ENCODE measurements at regions not wholly inside any gene's neighbourhood (a gene's known extent, or its start where the extent isn't known, plus 50 kb on each side); places are given as distances from the start of the nearest gene placed in this dataset.
A peak's percentile ranks its signal among the peaks of the same experiment; 100 is the strongest.

DNA sequence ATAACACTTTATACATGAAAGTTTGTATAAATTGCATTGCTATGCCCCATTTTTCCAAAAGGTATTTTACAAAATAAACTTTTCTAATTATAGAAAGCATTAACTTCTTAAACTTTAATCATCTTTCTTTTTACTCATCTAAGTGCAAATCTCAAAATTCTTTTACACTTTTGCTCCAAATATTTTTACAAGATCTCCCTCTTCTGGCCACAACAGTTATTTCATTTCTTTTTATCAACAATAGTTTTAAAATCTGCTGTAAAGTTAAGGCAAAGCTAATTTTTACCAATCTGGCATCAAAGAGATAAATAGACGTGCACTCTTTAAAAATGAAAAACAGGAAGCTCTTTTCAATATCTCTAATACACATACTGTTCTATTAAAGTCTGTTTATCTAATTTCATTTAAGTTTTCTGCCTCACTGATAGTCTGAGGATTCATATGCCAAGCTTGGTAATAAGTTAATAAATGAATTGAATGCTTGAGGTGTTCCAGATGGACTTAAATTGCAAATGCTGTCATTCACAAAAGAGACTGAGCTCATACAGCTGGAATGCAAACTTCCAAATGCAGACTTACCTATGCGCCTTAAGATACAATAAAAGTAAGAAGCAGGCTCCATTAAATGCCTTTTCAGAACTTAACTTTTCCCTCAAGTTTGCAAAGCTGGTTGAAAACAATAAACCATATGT, 583.0 kb upstream of the ATXN8OS start:
- H3K27ac ChIP-seq (replicated peaks): no peak overlapping the region
- H3K4me3 ChIP-seq: no peak overlapping the region
- H3K27me3 ChIP-seq (ENCODE audit: low read depth): no peaks in the 10 kb centered on the region
- H3K9me3 ChIP-seq (replicated peaks): no peaks in the 10 kb centered on the region
- no peak for DNase-seq
- intact Hi-C loops (cut with micrococcal nuclease): no loop called here
- TF ChIP-seq, protein P1, sequence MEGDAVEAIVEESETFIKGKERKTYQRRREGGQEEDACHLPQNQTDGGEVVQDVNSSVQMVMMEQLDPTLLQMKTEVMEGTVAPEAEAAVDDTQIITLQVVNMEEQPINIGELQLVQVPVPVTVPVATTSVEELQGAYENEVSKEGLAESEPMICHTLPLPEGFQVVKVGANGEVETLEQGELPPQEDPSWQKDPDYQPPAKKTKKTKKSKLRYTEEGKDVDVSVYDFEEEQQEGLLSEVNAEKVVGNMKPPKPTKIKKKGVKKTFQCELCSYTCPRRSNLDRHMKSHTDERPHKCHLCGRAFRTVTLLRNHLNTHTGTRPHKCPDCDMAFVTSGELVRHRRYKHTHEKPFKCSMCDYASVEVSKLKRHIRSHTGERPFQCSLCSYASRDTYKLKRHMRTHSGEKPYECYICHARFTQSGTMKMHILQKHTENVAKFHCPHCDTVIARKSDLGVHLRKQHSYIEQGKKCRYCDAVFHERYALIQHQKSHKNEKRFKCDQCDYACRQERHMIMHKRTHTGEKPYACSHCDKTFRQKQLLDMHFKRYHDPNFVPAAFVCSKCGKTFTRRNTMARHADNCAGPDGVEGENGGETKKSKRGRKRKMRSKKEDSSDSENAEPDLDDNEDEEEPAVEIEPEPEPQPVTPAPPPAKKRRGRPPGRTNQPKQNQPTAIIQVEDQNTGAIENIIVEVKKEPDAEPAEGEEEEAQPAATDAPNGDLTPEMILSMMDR (IDR thresholded peaks at IDR 0.05; ENCODE audit: borderline replicate concordance): peak; percentile 11
- H3K4me1 ChIP-seq: no peaks in the 10 kb centered on the region
- H3K36me3 ChIP-seq: no peaks in the 10 kb centered on the region

DNA sequence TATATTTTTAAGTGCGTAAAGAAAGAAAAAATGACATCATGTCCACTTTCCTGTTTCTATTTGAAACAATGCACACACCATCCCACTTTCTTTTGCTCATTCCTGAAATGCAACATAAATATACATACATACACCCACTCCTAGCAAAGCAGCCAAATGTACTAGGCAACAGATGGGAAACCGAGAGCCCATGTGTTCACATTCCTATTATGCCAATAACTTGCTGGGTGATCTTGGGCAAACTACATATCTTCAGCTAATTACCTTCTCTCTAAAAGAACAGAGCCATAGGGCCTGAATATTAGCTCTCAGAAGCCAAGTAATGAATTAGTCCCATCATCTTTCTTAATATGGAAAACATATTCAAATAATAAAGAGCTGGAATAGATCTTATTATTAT, 610.6 kb upstream of the ATXN8OS start:
- DNase-seq: no peak
- TF ChIP-seq, protein P1 (IDR thresholded peaks at IDR 0.05; ENCODE audit: borderline replicate concordance): no peak
- H3K4me3 ChIP-seq: no peak overlapping the region
- H3K27ac ChIP-seq (replicated peaks): no peak overlapping the region
- H3K27me3 ChIP-seq (ENCODE audit: low read depth): no peaks in the 10 kb centered on the region
- no peaks in the 10 kb centered on the region for H3K36me3 ChIP-seq
- H3K9me3 ChIP-seq (replicated peaks): peaks cover 15% of the 10 kb centered on the region
- intact Hi-C loops (cut with micrococcal nuclease): no loop called here
- H3K4me1 ChIP-seq: no peaks in the 10 kb centered on the region

DNA sequence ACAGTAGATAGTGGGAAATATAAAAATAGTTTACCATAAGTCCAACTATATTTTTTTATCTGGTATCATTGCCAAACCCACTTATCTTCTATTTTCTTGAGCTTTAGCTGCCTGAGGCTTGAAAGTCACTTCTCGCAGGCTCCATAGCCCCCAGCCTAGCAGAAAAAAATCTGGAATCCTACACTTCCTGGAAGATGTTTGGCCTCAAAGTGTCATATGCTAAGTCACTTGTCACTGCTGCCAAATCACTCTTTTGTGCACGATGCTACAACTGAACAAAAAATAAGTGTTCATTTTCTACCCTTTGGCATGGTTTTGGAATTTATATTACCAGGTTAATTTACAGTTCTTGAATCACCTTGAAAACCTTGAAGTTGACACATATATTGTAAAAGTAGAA, 612.5 kb upstream of the ATXN8OS start:
- H3K4me3 ChIP-seq: no peak overlapping the region
- H3K27me3 ChIP-seq (ENCODE audit: low read depth): no peaks in the 10 kb centered on the region
- no peak overlapping the region for H3K27ac ChIP-seq (replicated peaks)
- H3K4me1 ChIP-seq: no peaks in the 10 kb centered on the region
- H3K36me3 ChIP-seq: no peaks in the 10 kb centered on the region
- DNase-seq: no peak
- intact Hi-C loops (cut with micrococcal nuclease): no loop called here
- peaks cover 24% of the 10 kb centered on the region for H3K9me3 ChIP-seq (replicated peaks)
- TF ChIP-seq, protein P1 (IDR thresholded peaks at IDR 0.05; ENCODE audit: borderline replicate concordance): no peak

DNA sequence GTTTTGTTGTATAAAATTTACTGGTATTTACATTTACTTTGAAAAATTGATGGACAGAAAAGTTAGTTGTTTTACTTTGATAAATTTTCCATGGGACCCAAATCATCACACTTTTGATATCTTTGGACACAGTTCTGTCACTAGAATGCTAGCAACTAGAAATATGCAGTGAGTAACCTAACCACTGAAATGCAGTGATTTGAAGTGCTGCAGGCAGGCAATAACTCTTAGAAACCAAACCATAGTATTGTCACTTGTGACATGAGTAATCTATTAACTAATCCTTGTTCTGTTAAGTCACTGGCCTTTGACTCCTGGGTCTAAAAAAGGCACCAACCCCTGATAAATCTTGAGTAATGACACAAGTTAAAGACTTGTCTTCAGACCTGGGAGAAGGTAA, 620.0 kb upstream of the ATXN8OS start:
- Histone ChIP-seq H3K27ac (replicated peaks) (no peak overlapping the region), H3K4me1 (no peaks in the 10 kb centered on the region), H3K27me3 (ENCODE audit: low read depth) (no peaks in the 10 kb centered on the region), H3K4me3 (no peak overlapping the region), H3K36me3 (no peaks in the 10 kb centered on the region), H3K9me3 (replicated peaks) (peaks cover 54% of the 10 kb centered on the region)
- DNase-seq: no peak
- TF ChIP-seq, protein P1 (IDR thresholded peaks at IDR 0.05; ENCODE audit: borderline replicate concordance): no peak
- intact Hi-C loops (cut with micrococcal nuclease): no loop called here

DNA sequence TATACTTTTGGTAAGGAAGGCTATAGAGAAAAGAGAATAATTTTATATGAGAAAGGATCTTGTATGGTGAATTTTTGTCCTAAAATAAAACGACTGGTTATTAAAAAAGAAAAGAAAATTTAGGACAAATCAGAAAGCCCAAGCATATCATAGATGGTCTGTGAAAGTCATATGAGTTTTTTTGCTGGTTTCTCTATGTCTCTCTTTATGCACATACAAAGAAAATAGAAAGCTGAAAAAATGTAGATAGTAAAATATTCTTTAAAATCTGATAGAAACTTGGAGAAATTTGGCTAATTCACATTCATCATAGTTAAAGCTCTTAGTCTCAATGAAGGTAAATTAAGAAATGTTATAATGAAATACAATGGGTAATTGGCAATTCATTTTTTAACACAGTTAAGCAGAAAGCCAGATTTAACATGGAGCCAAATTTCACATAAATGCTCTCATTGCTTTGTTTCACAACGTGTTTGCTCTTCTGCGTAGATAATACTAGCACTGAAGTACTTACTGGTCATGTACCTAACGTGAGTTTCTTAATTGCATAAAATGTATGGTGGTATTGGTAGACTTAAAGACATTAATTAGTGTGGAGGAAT, 621.5 kb upstream of the ATXN8OS start:
- TF ChIP-seq, protein P1 (IDR thresholded peaks at IDR 0.05; ENCODE audit: borderline replicate concordance): no peak
- Histone ChIP-seq H3K27ac (replicated peaks) (no peak overlapping the region), H3K9me3 (replicated peaks) (peaks cover 51% of the 10 kb centered on the region), H3K36me3 (no peaks in the 10 kb centered on the region), H3K27me3 (ENCODE audit: low read depth) (no peaks in the 10 kb centered on the region), H3K4me3 (no peak overlapping the region), H3K4me1 (no peaks in the 10 kb centered on the region)
- intact Hi-C loops (cut with micrococcal nuclease): no loop called here
- no peak for DNase-seq
